ENCODE measurements at regions not wholly inside any gene's neighbourhood (a gene's known extent, or its start where the extent isn't known, plus 50 kb on each side); places are given as distances from the start of the nearest gene placed in this dataset.

- no peak for DNase-seq
- intact Hi-C loops (cut with DNase I): no loop called here
Measured at GRCh38 chr2:155308367-155309009, 610.0 kb downstream of the KCNJ3 start.

GRCh38 chr2:155301221-155301620 lies 602.7 kb downstream of the KCNJ3 start:
- no peak for DNase-seq
- H3K9ac ChIP-seq (ENCODE audit: low read depth in 2 of 2, low read length in 2 of 2): no peak overlapping the region
- no peaks in the 10 kb centered on the region for H3K9me3 ChIP-seq
- no peaks in the 10 kb centered on the region for H3K27me3 ChIP-seq
- TF ChIP-seq CTCF (IDR thresholded peaks at IDR 0.05): no peak
- intact Hi-C loops (cut with DNase I): no loop called here
- no peaks in the 10 kb centered on the region for H3K4me1 ChIP-seq
- no peak overlapping the region for H3K27ac ChIP-seq
- H3K4me3 ChIP-seq: no peak overlapping the region
- H3K36me3 ChIP-seq: no peaks in the 10 kb centered on the region

More at GRCh38 chr2:155308367-155309009, 610.0 kb downstream of the KCNJ3 start:
- no peak overlapping the region for H3K9ac ChIP-seq (ENCODE audit: low read depth in 2 of 2, low read length in 2 of 2)
- no peaks in the 10 kb centered on the region for H3K9me3 ChIP-seq
- no peaks in the 10 kb centered on the region for H3K27me3 ChIP-seq
- no peak for TF ChIP-seq CTCF (IDR thresholded peaks at IDR 0.05)
- no peak overlapping the region for H3K27ac ChIP-seq
- no peaks in the 10 kb centered on the region for H3K4me1 ChIP-seq
- no peaks in the 10 kb centered on the region for H3K36me3 ChIP-seq
- no peak overlapping the region for H3K4me3 ChIP-seq

- no peak overlapping the region for H3K9ac ChIP-seq (ENCODE audit: low read depth in 2 of 2, low read length in 2 of 2)
- H3K4me1 ChIP-seq: no peaks in the 10 kb centered on the region
- no peak for DNase-seq
- H3K27ac ChIP-seq: no peak overlapping the region
- H3K4me3 ChIP-seq: no peak overlapping the region
- no peak for TF ChIP-seq CTCF (IDR thresholded peaks at IDR 0.05)
- H3K36me3 ChIP-seq: no peaks in the 10 kb centered on the region
- intact Hi-C loops (cut with DNase I): no loop called here
- H3K9me3 ChIP-seq: no peaks in the 10 kb centered on the region
- H3K27me3 ChIP-seq: no peaks in the 10 kb centered on the region
Measured at GRCh38 chr2:155298001-155298400, 599.5 kb downstream of the KCNJ3 start.

DNA sequence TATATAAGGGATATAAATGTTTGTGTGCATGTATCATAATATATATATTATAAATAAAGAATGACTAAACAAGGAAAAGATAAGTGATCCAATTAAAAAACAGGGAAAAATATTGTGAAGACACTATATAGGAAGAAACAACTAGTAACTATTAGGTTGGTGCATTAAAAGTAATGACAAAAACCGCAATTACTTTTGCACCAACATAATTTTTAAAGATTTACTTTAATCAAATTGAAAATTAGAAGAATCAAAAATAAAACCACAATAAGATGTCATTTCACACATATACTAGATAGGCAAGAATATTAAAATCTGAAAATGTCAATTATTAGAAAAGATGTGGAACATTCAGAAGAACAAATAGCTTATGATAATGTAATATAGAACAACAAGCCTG lies 595.9 kb downstream of the KCNJ3 start:
- no peak for TF ChIP-seq CTCF (IDR thresholded peaks at IDR 0.05)
- DNase-seq: no peak
- intact Hi-C loops (cut with DNase I): no loop called here
- Histone ChIP-seq H3K27me3 (no peaks in the 10 kb centered on the region), H3K9me3 (no peaks in the 10 kb centered on the region), H3K36me3 (no peaks in the 10 kb centered on the region), H3K27ac (no peak overlapping the region), H3K9ac (ENCODE audit: low read depth in 2 of 2, low read length in 2 of 2) (no peak overlapping the region), H3K4me1 (no peaks in the 10 kb centered on the region), H3K4me3 (no peak overlapping the region)

DNA sequence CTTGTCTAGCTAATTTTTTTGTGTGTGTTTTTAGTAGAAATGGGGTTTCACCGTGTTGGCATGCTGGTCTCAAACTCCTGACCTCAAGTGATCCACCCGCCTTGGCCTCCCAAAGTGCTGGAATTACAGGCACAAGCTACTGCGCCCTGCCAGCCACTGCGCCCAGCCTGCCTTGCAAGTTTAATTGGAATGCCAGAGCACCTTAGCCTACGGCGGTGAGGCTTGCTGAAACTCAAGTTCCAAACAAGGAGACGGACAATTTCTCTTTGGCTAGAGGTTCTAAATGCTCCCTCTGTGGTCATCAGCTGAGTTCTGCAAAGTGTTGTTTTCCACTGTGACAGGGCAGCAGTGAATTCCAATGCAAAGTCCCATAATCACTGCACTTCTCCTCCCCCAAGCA lies 583.4 kb downstream of the KCNJ3 start:
- intact Hi-C loops (cut with DNase I): no loop called here
- H3K9me3 ChIP-seq: no peaks in the 10 kb centered on the region
- no peak for TF ChIP-seq CTCF (IDR thresholded peaks at IDR 0.05)
- H3K27ac ChIP-seq: no peak overlapping the region
- no peaks in the 10 kb centered on the region for H3K36me3 ChIP-seq
- no peak overlapping the region for H3K4me3 ChIP-seq
- H3K27me3 ChIP-seq: no peaks in the 10 kb centered on the region
- no peak overlapping the region for H3K9ac ChIP-seq (ENCODE audit: low read depth in 2 of 2, low read length in 2 of 2)
- H3K4me1 ChIP-seq: no peaks in the 10 kb centered on the region
- DNase-seq: no peak
